Pulmonary artery endothelial cell (primary cell): ENCODE measurements at regions not wholly inside any gene's neighbourhood (a gene's known extent, or its start where the extent isn't known, plus 50 kb on each side); places are given as distances from the start of the nearest gene placed in this dataset.

ENCODE experiments used
- DNase-seq: peaks from one replicate; pipeline ENCODE4 v3.0.0-alpha.2; 2011; ENCODE audit warnings: low read depth, low spot score

DNA sequence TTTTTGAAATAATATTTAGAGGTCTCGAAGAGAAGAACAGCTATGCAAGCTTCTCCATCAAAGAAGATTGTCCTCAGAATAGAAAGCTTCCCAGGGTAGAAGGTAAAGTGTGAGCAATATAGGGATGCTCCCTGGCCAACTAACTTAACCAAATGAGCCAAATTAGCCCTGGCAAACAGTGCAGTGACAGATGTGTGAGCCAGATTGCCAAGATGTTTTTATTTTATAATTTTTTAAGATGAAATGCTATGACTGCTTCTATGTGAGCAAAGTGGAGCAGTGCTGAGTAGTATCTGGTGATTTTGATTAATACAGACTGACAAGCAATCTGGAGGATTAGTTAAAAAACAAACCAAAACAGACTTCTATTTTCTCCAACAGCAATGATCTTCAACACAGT, 202.1 kb downstream of the NOVA1 start:
- no peak for DNase-seq

- DNase-seq: no peak
These were observed 203.6 kb downstream of the NOVA1 start for GRCh38 chr14:26394150-26394810.

GRCh38 chr14:26392498-26392897, 205.3 kb downstream of the NOVA1 start:
- DNase-seq: no peak

DNA sequence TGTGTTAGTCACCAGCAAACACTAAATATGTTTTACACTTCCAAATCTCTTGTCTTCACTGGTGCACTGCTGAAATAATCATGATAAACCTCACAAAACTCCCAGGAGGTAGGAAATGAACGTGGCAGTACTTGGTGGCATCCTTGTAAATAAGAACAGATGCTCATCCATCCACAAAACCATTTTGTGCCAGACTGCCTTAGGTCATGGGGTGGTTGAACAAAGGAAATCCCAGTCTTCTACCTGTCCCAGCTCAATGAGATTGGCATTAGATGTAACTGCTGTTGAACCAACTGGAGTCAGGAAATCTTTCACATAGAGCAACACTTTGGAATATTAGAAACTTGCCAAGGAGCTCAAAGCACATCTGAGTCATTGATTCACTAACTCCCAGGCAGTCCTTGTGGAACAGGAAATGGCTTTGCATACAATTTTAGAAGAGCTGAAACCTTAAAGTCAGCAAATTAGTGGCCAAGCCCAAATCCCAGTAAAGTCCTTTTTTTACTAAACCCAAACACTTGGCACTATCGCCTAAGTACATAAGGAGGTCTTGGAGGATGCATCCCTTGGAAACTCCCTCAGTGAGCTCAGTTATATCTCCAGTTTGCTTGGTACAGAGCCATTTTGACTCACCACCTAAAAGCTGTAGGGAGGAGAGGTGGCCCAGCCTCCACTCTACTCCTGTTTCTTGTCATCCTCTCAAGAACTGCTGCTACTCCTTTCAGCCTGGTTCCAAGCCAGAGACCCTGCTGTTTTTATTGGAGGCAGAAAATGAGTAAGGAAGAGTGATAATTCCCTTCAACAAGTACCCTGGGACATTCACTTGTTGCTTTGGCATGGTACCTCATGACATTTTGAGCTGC, 208.0 kb downstream of the NOVA1 start:
- no peak for DNase-seq

- no peak for DNase-seq
These were observed 212.5 kb downstream of the NOVA1 start for GRCh38 chr14:26385310-26385709.

DNA sequence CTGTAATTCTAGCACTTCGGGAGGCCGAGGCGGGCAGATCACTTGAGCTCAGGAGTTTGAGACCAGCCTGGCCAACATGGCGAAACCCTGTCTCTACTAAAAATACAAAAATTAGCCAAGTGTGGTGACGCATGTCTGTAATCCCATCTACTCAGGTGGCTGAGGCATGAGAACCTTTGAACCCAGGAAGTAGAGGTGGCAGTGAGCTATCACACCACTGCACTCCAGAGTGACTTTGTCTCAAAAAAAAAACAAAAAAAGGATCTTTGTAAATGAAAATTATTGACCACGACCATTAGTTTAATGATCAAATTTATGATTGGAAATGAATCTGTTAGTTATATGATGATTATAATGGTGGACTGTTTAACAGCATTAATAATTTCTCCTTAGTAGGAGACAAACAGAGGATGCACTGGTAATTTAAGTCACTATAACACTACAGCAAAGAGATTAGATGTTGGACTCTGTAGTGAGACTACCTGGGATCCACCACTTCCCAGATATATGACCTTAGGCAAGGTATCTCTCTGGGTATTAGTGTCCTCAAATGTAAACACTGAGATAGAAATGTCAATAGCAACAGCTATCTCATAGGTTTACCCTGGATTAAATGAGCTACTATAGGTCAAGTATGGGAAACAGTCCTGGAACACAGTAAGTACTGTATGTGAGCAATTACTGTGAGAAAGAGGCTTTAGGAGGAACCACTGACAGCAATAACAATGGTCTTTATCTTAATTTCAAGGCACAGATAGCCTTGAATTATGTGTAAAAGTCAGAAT, 214.7 kb downstream of the NOVA1 start:
- no peak for DNase-seq

DNA sequence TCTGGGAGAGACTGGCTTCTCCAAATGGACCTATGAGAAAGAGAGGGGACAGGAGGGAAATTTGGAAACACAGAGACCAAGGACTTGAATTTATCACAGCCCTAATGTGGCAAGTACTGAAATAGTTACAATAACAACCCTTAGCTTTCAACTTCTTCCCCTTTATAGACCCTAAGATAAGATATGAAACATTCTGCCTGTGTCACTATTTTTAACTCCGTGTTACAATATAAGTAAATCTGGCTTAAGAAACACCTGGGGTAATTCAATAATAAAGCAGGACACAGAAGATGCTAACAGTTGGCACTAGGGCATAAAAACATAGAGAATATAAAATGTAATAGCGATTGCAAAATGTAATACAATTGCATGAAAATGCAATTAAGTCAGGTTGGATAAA, 216.4 kb downstream of the NOVA1 start:
- no peak for DNase-seq

- no peak for DNase-seq
These were observed 217.2 kb downstream of the NOVA1 start for GRCh38 chr14:26380637-26381036.

GRCh38 chr14:26379951-26380350, 217.9 kb downstream of the NOVA1 start:
- no peak for DNase-seq

- no peak for DNase-seq
These were observed 220.7 kb downstream of the NOVA1 start for GRCh38 chr14:26377150-26377549.

DNA sequence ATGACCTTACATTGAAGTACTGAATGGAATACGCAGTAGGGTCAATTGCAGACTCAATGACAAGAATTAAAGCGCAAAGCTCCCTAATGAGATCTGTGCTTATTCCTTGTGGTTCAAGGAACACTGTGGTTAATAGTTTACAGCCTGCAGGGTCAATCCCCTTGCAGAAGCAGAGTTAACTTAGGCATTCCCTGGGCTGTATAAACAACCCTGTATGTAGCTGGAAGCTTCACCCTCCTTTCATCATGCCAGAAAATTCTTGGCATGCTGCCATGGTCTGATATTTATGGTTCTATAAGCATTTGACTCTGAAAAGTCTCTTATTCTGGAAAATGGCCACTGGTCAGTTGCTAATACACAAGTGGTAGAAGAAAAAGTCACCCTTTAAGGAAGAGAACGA, 227.7 kb downstream of the NOVA1 start:
- no peak for DNase-seq

DNA sequence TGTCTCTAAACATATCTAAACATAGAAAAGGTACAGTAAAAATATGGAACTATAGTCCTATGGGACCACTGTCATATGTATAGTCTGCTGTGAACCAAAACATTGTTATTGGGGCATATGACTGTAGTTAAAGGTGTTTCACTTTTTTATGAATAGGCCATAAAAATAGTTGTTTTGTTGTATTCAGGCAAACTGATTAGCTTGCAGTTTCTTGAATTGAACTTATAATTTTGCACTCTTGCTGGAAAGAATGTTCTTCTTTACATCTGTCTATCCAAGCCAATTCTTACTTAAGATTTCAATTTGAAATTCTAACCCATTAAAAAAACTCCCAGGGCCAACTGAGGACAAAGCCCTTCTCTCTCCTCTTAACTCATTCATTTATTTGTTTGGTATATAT, 234.1 kb downstream of the NOVA1 start:
- no peak for DNase-seq

DNA sequence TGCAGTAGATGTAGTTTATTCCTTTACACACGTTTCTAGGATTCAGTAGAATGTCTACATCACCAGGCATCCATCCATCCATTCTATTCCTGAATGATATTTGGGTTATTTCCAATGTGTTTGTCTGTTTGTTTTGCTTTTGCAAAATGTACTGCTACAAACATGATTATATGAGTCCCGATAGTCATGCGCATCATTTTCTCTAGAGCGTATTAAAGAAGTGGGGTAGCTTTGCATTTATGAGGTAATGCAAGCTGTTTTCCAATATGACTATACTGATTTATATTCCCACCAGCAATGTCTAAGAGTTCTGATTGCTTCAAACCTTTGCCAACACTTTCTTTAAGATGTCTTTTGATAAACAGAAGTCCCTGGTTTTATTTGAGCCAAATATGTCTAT, 253.2 kb downstream of the NOVA1 start:
- no peak for DNase-seq

DNA sequence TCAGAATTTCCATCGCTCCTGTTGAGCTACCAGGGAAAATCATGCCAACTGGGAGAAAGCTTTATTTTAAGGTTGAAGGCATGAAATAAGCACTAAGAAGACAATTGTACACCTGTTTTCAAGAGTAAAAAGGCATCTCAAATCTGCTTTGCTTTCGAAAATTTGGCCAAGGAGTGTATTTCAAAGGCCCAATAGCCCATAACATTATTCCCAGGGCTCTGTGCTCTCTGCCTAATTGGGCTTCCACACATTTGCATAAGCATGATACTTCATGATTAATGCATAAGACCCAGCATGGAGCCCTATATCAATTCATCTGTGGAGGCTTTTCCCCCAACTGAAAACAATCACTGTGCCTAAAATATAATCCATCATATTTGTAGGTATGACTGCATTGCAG, 258.5 kb downstream of the NOVA1 start:
- DNase-seq: no peak

- no peak for DNase-seq
These were observed 259.6 kb downstream of the NOVA1 start for GRCh38 chr14:26338231-26338630.

DNA sequence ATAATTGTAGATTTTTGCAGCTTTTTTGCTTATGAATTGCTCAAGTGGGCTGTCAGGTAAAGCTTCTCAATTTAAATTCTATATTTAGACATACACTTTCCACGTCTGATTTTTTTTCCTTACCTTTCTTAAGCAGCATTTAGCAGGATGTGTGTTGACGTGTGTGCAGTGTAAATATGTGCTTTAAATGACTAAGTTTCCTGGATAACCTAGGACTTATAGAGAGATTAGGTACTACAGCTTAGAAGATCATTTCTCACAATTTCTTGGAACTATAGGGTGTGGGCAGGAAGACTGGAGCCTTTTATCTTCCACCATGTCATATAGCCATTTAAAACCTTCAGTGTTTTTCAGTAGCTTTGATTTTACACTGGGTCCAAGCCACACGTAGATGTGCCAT, 263.5 kb downstream of the NOVA1 start:
- no peak for DNase-seq

DNA sequence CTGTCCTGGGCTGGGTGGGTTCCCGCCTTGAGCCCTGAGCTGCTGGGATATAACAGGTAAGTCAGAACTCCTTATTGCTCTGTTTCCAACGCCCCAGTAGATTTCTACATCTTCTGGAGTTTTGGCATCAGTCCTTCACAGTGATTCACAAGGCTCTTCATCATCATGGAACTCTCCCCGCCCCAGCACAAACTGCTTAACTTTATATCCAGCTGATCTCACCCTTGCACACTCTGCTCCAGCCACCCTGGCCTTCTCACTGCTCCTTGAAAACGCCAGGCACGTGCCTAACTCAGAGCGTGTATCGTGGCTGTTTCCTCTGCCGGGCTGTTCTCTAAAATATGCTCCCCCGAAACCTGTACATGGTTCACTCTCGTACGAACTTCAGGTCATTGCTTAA, 264.9 kb downstream of the NOVA1 start:
- DNase-seq: no peak

GRCh38 chr14:26330982-26331381, 266.9 kb downstream of the NOVA1 start:
- DNase-seq: no peak

DNA sequence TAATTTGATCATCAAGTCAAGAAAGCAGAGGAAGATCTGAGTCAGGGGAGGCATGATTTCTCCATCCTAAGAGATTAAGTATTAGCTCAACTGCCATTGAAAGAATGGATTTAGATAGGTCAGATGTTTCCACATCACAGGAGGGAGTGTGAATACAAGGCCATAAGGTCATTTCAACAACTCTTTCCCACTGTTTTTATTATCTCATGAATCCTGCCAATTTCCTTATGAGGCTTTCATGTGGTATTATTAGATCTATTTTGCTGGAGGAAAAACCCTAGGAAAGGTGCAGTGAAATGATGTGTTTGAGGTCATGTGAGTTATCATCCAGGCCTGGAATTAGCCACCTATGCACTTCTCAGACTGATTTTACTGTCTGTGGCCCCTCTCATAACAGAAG, 269.0 kb downstream of the NOVA1 start:
- DNase-seq: no peak

GRCh38 chr14:26323869-26324268, 274.0 kb downstream of the NOVA1 start:
- DNase-seq: no peak

GRCh38 chr14:26320886-26321285, 276.9 kb downstream of the NOVA1 start:
- DNase-seq: no peak

GRCh38 chr14:26319139-26319864, 278.5 kb downstream of the NOVA1 start:
- DNase-seq: no peak
